A549 (cell line): ENCODE measurements at regions not wholly inside any gene's neighbourhood (a gene's known extent, or its start where the extent isn't known, plus 50 kb on each side); places are given as distances from the start of the nearest gene placed in this dataset.

Source experiments
- ATAC-seq, 2 experiments: fragments of 200-7000 bp in 1 of 2; fragments of >200 bp in 1 of 2; cut with Nextera tagmentation in 1 of 2; cut with Tn5 transposase in 1 of 2; 3 replicates each; pipeline versions ENCODE4 v1.8.0 to v1.9.1; 2018 to 2020; ENCODE audit warnings: mild to moderate bottlenecking in 1 of 2, moderate library complexity in 1 of 2
- CTCF ChIA-PET: fragments of 300-600 bp; sonication (Branson Sonifier 250); formaldehyde crosslinking; extraction: SDS; loops from one replicate; lab custom pipeline; 2021; ENCODE audit warnings: antibody characterized with exemption, inconsistent platforms; lab: Yijun Ruan, JAX
- POLR2A ChIA-PET: fragments of 350-600 bp; formaldehyde crosslinking; extraction: SDS; loops from one replicate; lab custom pipeline; 2021; ENCODE audit warnings: antibody characterized with exemption, inconsistent platforms; lab: Yijun Ruan, JAX
- DNase-seq, 2 experiments: peaks; one replicate each; pipeline versions ENCODE4 v3.0.0 to v3.0.0-alpha.2; 2011 to 2016; ENCODE audit warnings: low read depth in 1 of 2, low spot score in 1 of 2
- FAIRE-seq: peaks from 2 replicates; lab custom pipeline; 2011; peaks lifted over from hg19 to GRCh38; lab: Jason Lieb, UNC
- H3K27ac ChIP-seq, 2 experiments: fragments of >200 bp; sonication (Bioruptor Twin); formaldehyde crosslinking; 3 replicates each; pipeline ENCODE4 v1.5.1; 2016 to 2017
- H3K4me1 ChIP-seq: fragments of >200 bp; sonication (Bioruptor Twin); formaldehyde crosslinking; 3 replicates; pipeline ENCODE4 v1.6.1; 2016
- H3K4me2 ChIP-seq: fragments of >200 bp; sonication (Bioruptor Twin); formaldehyde crosslinking; 3 replicates; pipeline ENCODE4 v1.6.1; 2016
- H3K4me3 ChIP-seq: fragments of >200 bp; sonication (Bioruptor Twin); formaldehyde crosslinking; 3 replicates; pipeline ENCODE4 v1.5.1; 2016
- H3K9me3 ChIP-seq: fragments of >200 bp; sonication (Bioruptor Twin); formaldehyde crosslinking; 3 replicates; pipeline ENCODE4 v1.6.1; 2016
- ATOH8 ChIP-seq: fragments of 250-450 bp; sonication (Bioruptor Pico); IDR thresholded peaks from 2 replicates; pipeline ENCODE4 v1.5.0; 2020; ENCODE audit warnings: low read depth, mild to moderate bottlenecking, moderate library complexity
- BHLHE40 ChIP-seq: IDR thresholded peaks from 2 replicates; pipeline ENCODE4 v1.6.1; 2012; ENCODE audit warnings: low read depth, low read length, inconsistent platforms
- CHD4 ChIP-seq: fragments of 200-600 bp; sonication (generic); IDR thresholded peaks from 2 replicates; pipeline ENCODE4 v1.6.1; 2016; ENCODE audit warnings: antibody characterized with exemption, mild to moderate bottlenecking, borderline replicate concordance
- EHF ChIP-seq: fragments of 250-450 bp; sonication (Bioruptor Pico); IDR thresholded peaks from 2 replicates; pipeline ENCODE4 v1.5.0; 2020; ENCODE audit warnings: mild to moderate bottlenecking
- HES2 ChIP-seq: fragments of >200 bp; sonication (Bioruptor Twin); formaldehyde crosslinking; IDR thresholded peaks from 2 replicates; pipeline ENCODE4 v1.6.1; 2016
- HOXB13 ChIP-seq: fragments of 250-450 bp; sonication (Bioruptor Pico); IDR thresholded peaks from 2 replicates; pipeline ENCODE4 v1.5.0; 2020; ENCODE audit warnings: low read depth, mild to moderate bottlenecking, moderate library complexity
- MAZ ChIP-seq: fragments of 150-350 bp; IDR thresholded peaks from 2 replicates; pipeline ENCODE4 v1.6.1; 2014; ENCODE audit warnings: antibody characterized with exemption, low read depth, low read length, borderline replicate concordance
- NFE2L2 ChIP-seq: fragments of 150-350 bp; conservative IDR thresholded peaks from 2 replicates; pipeline ENCODE4 v1.6.1; 2014; ENCODE audit warnings: low read length
- NPAS2 ChIP-seq: fragments of 250-450 bp; sonication (Bioruptor Pico); IDR thresholded peaks from 2 replicates; pipeline ENCODE4 v1.8.0; 2022; ENCODE audit warnings: mild to moderate bottlenecking, moderate library complexity, borderline replicate concordance
- RAD21 ChIP-seq, 2 experiments: fragments of >200 bp in 1 of 2; sonication (Bioruptor Twin) in 1 of 2; formaldehyde crosslinking in 1 of 2; IDR thresholded peaks in 1 of 2; conservative IDR thresholded peaks in 1 of 2; 2 replicates in 1 of 2; 3 replicates in 1 of 2; pipeline ENCODE4 v1.6.1; 2012 to 2018; ENCODE audit warnings: inconsistent platforms in 1 of 2
- RNF2 ChIP-seq: fragments of 200-600 bp; sonication (generic); IDR thresholded peaks from 2 replicates; pipeline ENCODE4 v1.6.1; 2016; ENCODE audit warnings: low read depth, mild to moderate bottlenecking, antibody characterized with exemption, moderate library complexity, borderline replicate concordance
- SMC3 ChIP-seq: fragments of >200 bp; sonication (Bioruptor Twin); formaldehyde crosslinking; IDR thresholded peaks from 3 replicates; pipeline ENCODE4 v1.6.1; 2018; ENCODE audit warnings: inconsistent platforms
- TP53 ChIP-seq: fragments of 250-450 bp; sonication (Bioruptor Pico); IDR thresholded peaks from 2 replicates; pipeline ENCODE4 v1.5.0; 2021; ENCODE audit warnings: mild to moderate bottlenecking, moderate library complexity
- ZC3H11A ChIP-seq: fragments of 450-650 bp; IDR thresholded peaks from 2 replicates; pipeline ENCODE4 v1.6.1; 2014; ENCODE audit warnings: antibody characterized with exemption, mild to moderate bottlenecking
- ZSCAN20 ChIP-seq: fragments of 250-450 bp; sonication (Bioruptor Pico); IDR thresholded peaks from 2 replicates; pipeline ENCODE4 v1.8.0; 2022; ENCODE audit warnings: mild to moderate bottlenecking, moderate library complexity
- WGBS: methylation state at CpG from one replicate; pipeline ENCODE4 v1.1.6; 2017; ENCODE audit errors: missing lambda C conversion rate; 5-methylcytosine and 5-hydroxymethylcytosine counted together
- TF ChIP-seq, protein P1 (sequence below): fragments of >200 bp; sonication (Bioruptor Twin); formaldehyde crosslinking; IDR thresholded peaks from 3 replicates; pipeline ENCODE4 v1.6.1; 2016
- TF ChIP-seq, protein P2 (sequence below): fragments of 150-350 bp; IDR thresholded peaks from 2 replicates; pipeline ENCODE4 v1.6.1; 2014; ENCODE audit warnings: low read depth, mild to moderate bottlenecking, low read length
- TF ChIP-seq, protein P3 (sequence below): fragments of >200 bp; sonication (Bioruptor Twin); formaldehyde crosslinking; IDR thresholded peaks from 3 replicates; pipeline ENCODE4 v1.5.1; 2016

GRCh38 chr10:27447540-27447939 is 56.6 kb upstream of the RAB18 start:
- FAIRE-seq (no peak), ATAC-seq (no peak), DNase-seq (no peak)
- Histone ChIP-seq H3K27ac (no peak overlapping the region), H3K4me3 (no peak overlapping the region), H3K4me1 (no peaks in the 10 kb centered on the region), H3K9me3 (no peaks in the 10 kb centered on the region), H3K4me2 (no peak overlapping the region)
- WGBS = 67% methylated on average over 3 of the region's 3 CpGs
- CTCF ChIA-PET = interaction anchor here (1.3 kb wide), 1 partner anchor 11 kb away, joined by 5 read pairs; no protein-coding TSS in a partner anchor
- TF ChIP-seq, protein P1, sequence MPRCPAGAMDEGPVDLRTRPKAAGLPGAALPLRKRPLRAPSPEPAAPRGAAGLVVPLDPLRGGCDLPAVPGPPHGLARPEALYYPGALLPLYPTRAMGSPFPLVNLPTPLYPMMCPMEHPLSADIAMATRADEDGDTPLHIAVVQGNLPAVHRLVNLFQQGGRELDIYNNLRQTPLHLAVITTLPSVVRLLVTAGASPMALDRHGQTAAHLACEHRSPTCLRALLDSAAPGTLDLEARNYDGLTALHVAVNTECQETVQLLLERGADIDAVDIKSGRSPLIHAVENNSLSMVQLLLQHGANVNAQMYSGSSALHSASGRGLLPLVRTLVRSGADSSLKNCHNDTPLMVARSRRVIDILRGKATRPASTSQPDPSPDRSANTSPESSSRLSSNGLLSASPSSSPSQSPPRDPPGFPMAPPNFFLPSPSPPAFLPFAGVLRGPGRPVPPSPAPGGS = no peak
- TF ChIP-seq ZSCAN20 (CRISPR knock-in tag) (no peak), NPAS2 (CRISPR knock-in tag) (no peak), ZC3H11A (no peak), TP53 (no peak), RNF2 (no peak), RAD21 (conservative IDR thresholded peaks at IDR 0.05 in 1 of 2, IDR thresholded peaks at IDR 0.05 in 1 of 2) (no peak), MAZ (no peak), HES2 (no peak), SMC3 (no peak), CHD4 (no peak), ATOH8 (CRISPR knock-in tag) (no peak), HOXB13 (CRISPR knock-in tag) (no peak), EHF (CRISPR knock-in tag) (no peak), NFE2L2 (no peak)
- TF ChIP-seq, protein P2, sequence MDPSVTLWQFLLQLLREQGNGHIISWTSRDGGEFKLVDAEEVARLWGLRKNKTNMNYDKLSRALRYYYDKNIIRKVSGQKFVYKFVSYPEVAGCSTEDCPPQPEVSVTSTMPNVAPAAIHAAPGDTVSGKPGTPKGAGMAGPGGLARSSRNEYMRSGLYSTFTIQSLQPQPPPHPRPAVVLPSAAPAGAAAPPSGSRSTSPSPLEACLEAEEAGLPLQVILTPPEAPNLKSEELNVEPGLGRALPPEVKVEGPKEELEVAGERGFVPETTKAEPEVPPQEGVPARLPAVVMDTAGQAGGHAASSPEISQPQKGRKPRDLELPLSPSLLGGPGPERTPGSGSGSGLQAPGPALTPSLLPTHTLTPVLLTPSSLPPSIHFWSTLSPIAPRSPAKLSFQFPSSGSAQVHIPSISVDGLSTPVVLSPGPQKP = no peak
- POLR2A ChIA-PET = no interaction called here

- ChIA-PET CTCF (interaction anchor here (0.7 to 1.6 kb wide), 6 partner anchors 9 to 951 kb away, joined by 3 read pairs; partner anchors contain the start of gene RAB18), POLR2A (no interaction called here)
- Histone ChIP-seq H3K27ac (no peak overlapping the region), H3K4me2 (peak overlapping the region; percentile 25; the same call in 1 of the 3 replicates), H3K4me1 (no peaks in the 10 kb centered on the region), H3K4me3 (no peak overlapping the region), H3K9me3 (no peaks in the 10 kb centered on the region)
- DNase-seq = peak; percentile 13 to 31
- under 1% methylated on average over 5 of the region's 5 CpGs for WGBS
- TF ChIP-seq BHLHE40 = no peak
- TF ChIP-seq, protein P3, sequence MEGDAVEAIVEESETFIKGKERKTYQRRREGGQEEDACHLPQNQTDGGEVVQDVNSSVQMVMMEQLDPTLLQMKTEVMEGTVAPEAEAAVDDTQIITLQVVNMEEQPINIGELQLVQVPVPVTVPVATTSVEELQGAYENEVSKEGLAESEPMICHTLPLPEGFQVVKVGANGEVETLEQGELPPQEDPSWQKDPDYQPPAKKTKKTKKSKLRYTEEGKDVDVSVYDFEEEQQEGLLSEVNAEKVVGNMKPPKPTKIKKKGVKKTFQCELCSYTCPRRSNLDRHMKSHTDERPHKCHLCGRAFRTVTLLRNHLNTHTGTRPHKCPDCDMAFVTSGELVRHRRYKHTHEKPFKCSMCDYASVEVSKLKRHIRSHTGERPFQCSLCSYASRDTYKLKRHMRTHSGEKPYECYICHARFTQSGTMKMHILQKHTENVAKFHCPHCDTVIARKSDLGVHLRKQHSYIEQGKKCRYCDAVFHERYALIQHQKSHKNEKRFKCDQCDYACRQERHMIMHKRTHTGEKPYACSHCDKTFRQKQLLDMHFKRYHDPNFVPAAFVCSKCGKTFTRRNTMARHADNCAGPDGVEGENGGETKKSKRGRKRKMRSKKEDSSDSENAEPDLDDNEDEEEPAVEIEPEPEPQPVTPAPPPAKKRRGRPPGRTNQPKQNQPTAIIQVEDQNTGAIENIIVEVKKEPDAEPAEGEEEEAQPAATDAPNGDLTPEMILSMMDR = peak; percentile 52
- TF ChIP-seq SMC3 = peak; percentile 45
- TF ChIP-seq RAD21 (conservative IDR thresholded peaks at IDR 0.05 in 1 of 2, IDR thresholded peaks at IDR 0.05 in 1 of 2) = peak; percentile 57 to 60
- ATAC-seq = peak; percentile 66 to 73; a peak in 5 of 6 replicates
- no peak for FAIRE-seq
Measured at GRCh38 chr10:27446091-27446918, 57.8 kb upstream of the RAB18 start.
